ENCODE measurements at regions not wholly inside any gene's neighbourhood (a gene's known extent, or its start where the extent isn't known, plus 50 kb on each side); places are given as distances from the start of the nearest gene placed in this dataset.

GRCh38 chr9:86730163-86730928 is 217.0 kb downstream of the GAS1 start:
- DNase-seq (ENCODE audit: low spot score): no peak

- no peak for DNase-seq (ENCODE audit: low spot score)
Measured at GRCh38 chr9:86724529-86724928, 222.8 kb downstream of the GAS1 start.

GRCh38 chr9:86723346-86723745 is 224.0 kb downstream of the GAS1 start:
- no peak for DNase-seq (ENCODE audit: low spot score)

- DNase-seq (ENCODE audit: low spot score): no peak
Measured at GRCh38 chr9:86722706-86723075, 224.6 kb downstream of the GAS1 start.

- DNase-seq (ENCODE audit: low spot score): no peak
Measured at GRCh38 chr9:86721843-86722705, 225.2 kb downstream of the GAS1 start.

- no peak for DNase-seq (ENCODE audit: low spot score)
Measured at GRCh38 chr9:86721226-86721781, 226.0 kb downstream of the GAS1 start.

GRCh38 chr9:86720639-86721225 is 226.6 kb downstream of the GAS1 start:
- no peak for DNase-seq (ENCODE audit: low spot score)

- no peak for DNase-seq (ENCODE audit: low spot score)
Measured at GRCh38 chr9:86718388-86719049, 228.8 kb downstream of the GAS1 start.

GRCh38 chr9:86716326-86716922 is 230.9 kb downstream of the GAS1 start:
- DNase-seq (ENCODE audit: low spot score): no peak

- DNase-seq (ENCODE audit: low spot score): no peak
Measured at GRCh38 chr9:86714999-86715398, 232.3 kb downstream of the GAS1 start.

GRCh38 chr9:86713970-86714369 is 233.3 kb downstream of the GAS1 start:
- DNase-seq (ENCODE audit: low spot score): no peak

- DNase-seq (ENCODE audit: low spot score): no peak
Measured at GRCh38 chr9:86713470-86713869, 233.8 kb downstream of the GAS1 start.

- DNase-seq (ENCODE audit: low spot score): no peak
Measured at GRCh38 chr9:86708918-86709835, 238.1 kb downstream of the GAS1 start.

GRCh38 chr9:86707932-86708510 is 239.3 kb downstream of the GAS1 start:
- peak; percentile 14 for DNase-seq (ENCODE audit: low spot score)

- no peak for DNase-seq (ENCODE audit: low spot score)
Measured at GRCh38 chr9:86706391-86706790, 240.9 kb downstream of the GAS1 start.

- DNase-seq (ENCODE audit: low spot score): no peak
Measured at GRCh38 chr9:86705490-86705889, 241.8 kb downstream of the GAS1 start.

GRCh38 chr9:86703346-86703745 is 244.0 kb downstream of the GAS1 start:
- no peak for DNase-seq (ENCODE audit: low spot score)

GRCh38 chr9:86700629-86701028 is 246.7 kb downstream of the GAS1 start:
- DNase-seq (ENCODE audit: low spot score): peak; percentile 70

- no peak for DNase-seq (ENCODE audit: low spot score)
Measured at GRCh38 chr9:86697999-86698398, 249.3 kb downstream of the GAS1 start.

- DNase-seq (ENCODE audit: low spot score): no peak
Measured at GRCh38 chr9:86697213-86697612, 250.1 kb downstream of the GAS1 start.
